ENCODE measurements at regions not wholly inside any gene's neighbourhood (a gene's known extent, or its start where the extent isn't known, plus 50 kb on each side); places are given as distances from the start of the nearest gene placed in this dataset.

GRCh38 chr2:12102679-12103078 is 356.2 kb downstream of the LPIN1 start:
- Histone ChIP-seq H3K4me3 (ENCODE audit: control insufficient read depth in 2 of 3, extremely low read depth in 1 of 3, insufficient read depth in 2 of 3, low read depth in 1 of 3, low read length in 3 of 3) (no peak overlapping the region), H3K9ac (ENCODE audit: control insufficient read depth, extremely low read depth, insufficient read depth, low read length) (no peak overlapping the region), H3K36me3 (ENCODE audit: control insufficient read depth in 2 of 2, extremely low read depth in 1 of 2, insufficient read depth in 2 of 2, low read length in 2 of 2) (no peaks in the 10 kb centered on the region), H3K4me2 (ENCODE audit: control insufficient read depth, extremely low read depth, insufficient read depth, low read depth, low read length) (no peak overlapping the region), H3K4me1 (ENCODE audit: control insufficient read depth, extremely low read depth, insufficient read depth, low read length) (peaks cover 12% of the 10 kb centered on the region), H4K20me1 (ENCODE audit: control insufficient read depth, extremely low read depth, insufficient read depth, low read length) (no peaks in the 10 kb centered on the region), H3K27ac (ENCODE audit: control insufficient read depth, insufficient read depth, low read length) (no peak overlapping the region), H3K27me3 (ENCODE audit: control insufficient read depth, extremely low read depth, insufficient read depth, low read length) (no peaks in the 10 kb centered on the region), H2AFZ (ENCODE audit: control insufficient read depth, low read length) (no peak overlapping the region), H3K79me2 (ENCODE audit: control insufficient read depth, insufficient read depth, low read length) (no peaks in the 10 kb centered on the region), H3K9me3 (ENCODE audit: control insufficient read depth, low read depth, low read length) (no peaks in the 10 kb centered on the region), H3K9me1 (ENCODE audit: control insufficient read depth, extremely low read depth, insufficient read depth, low read length) (no peaks in the 10 kb centered on the region)
- dilution Hi-C loops (cut with MboI; ENCODE audit: extremely low pct_ligation_motif_present, low sequenced_read_pairs) = no loop called here
- DNase-seq (ENCODE audit: low read depth, low spot score) (no peak), FAIRE-seq (no peak)
- TF ChIP-seq EZH2 (IDR thresholded peaks at IDR 0.05; ENCODE audit: low read length) (no peak), CTCF (optimal IDR thresholded peaks at IDR 0.05 in 1 of 3, IDR thresholded peaks at IDR 0.05 in 1 of 3, conservative IDR thresholded peaks at IDR 0.05 in 1 of 3; ENCODE audit: extremely low read depth in 1 of 3, insufficient read depth in 2 of 3, low read length in 3 of 3) (no peak)

- no peak for FAIRE-seq
- H4K20me1 ChIP-seq (ENCODE audit: control insufficient read depth, extremely low read depth, insufficient read depth, low read length) = no peaks in the 10 kb centered on the region
- H3K4me2 ChIP-seq (ENCODE audit: control insufficient read depth, extremely low read depth, insufficient read depth, low read depth, low read length) = peak overlapping the region; percentile 76
- DNase-seq (ENCODE audit: low read depth, low spot score) = no peak
- H3K27me3 ChIP-seq (ENCODE audit: control insufficient read depth, extremely low read depth, insufficient read depth, low read length) = no peaks in the 10 kb centered on the region
- no peaks in the 10 kb centered on the region for H3K9me1 ChIP-seq (ENCODE audit: control insufficient read depth, extremely low read depth, insufficient read depth, low read length)
- dilution Hi-C loops (cut with MboI; ENCODE audit: extremely low pct_ligation_motif_present, low sequenced_read_pairs) = no loop called here
- H2AFZ ChIP-seq (ENCODE audit: control insufficient read depth, low read length) = peak overlapping the region; percentile 78
- H3K79me2 ChIP-seq (ENCODE audit: control insufficient read depth, insufficient read depth, low read length) = no peaks in the 10 kb centered on the region
- peaks cover 12% of the 10 kb centered on the region for H3K4me1 ChIP-seq (ENCODE audit: control insufficient read depth, extremely low read depth, insufficient read depth, low read length)
- H3K9ac ChIP-seq (ENCODE audit: control insufficient read depth, extremely low read depth, insufficient read depth, low read length) = no peak overlapping the region
- no peak overlapping the region for H3K4me3 ChIP-seq (ENCODE audit: control insufficient read depth in 2 of 3, extremely low read depth in 1 of 3, insufficient read depth in 2 of 3, low read depth in 1 of 3, low read length in 3 of 3)
- no peaks in the 10 kb centered on the region for H3K36me3 ChIP-seq (ENCODE audit: control insufficient read depth in 2 of 2, extremely low read depth in 1 of 2, insufficient read depth in 2 of 2, low read length in 2 of 2)
- no peak for TF ChIP-seq CTCF (optimal IDR thresholded peaks at IDR 0.05 in 1 of 3, IDR thresholded peaks at IDR 0.05 in 1 of 3, conservative IDR thresholded peaks at IDR 0.05 in 1 of 3; ENCODE audit: extremely low read depth in 1 of 3, insufficient read depth in 2 of 3, low read length in 3 of 3)
- TF ChIP-seq EZH2 (IDR thresholded peaks at IDR 0.05; ENCODE audit: low read length) = no peak
- H3K9me3 ChIP-seq (ENCODE audit: control insufficient read depth, low read depth, low read length) = no peaks in the 10 kb centered on the region
- H3K27ac ChIP-seq (ENCODE audit: control insufficient read depth, insufficient read depth, low read length) = peak overlapping the region; percentile 64
Measured at GRCh38 chr2:12105180-12105579, 358.7 kb downstream of the LPIN1 start.
